ENCODE measurements at regions not wholly inside any gene's neighbourhood (a gene's known extent, or its start where the extent isn't known, plus 50 kb on each side); places are given as distances from the start of the nearest gene placed in this dataset.
"Not testable (repeated sequence)": the region's sequence is repeated elsewhere in the genome, so short reads cannot be mapped to it uniquely, and the experiment has no call there.

- no peak overlapping the region for H3K4me2 ChIP-seq (ENCODE audit: low read length)
- TF ChIP-seq, protein P1, sequence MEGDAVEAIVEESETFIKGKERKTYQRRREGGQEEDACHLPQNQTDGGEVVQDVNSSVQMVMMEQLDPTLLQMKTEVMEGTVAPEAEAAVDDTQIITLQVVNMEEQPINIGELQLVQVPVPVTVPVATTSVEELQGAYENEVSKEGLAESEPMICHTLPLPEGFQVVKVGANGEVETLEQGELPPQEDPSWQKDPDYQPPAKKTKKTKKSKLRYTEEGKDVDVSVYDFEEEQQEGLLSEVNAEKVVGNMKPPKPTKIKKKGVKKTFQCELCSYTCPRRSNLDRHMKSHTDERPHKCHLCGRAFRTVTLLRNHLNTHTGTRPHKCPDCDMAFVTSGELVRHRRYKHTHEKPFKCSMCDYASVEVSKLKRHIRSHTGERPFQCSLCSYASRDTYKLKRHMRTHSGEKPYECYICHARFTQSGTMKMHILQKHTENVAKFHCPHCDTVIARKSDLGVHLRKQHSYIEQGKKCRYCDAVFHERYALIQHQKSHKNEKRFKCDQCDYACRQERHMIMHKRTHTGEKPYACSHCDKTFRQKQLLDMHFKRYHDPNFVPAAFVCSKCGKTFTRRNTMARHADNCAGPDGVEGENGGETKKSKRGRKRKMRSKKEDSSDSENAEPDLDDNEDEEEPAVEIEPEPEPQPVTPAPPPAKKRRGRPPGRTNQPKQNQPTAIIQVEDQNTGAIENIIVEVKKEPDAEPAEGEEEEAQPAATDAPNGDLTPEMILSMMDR (IDR thresholded peaks at IDR 0.05; ENCODE audit: low read depth, low read length) = no peak
- no peaks in the 10 kb centered on the region for H3K27me3 ChIP-seq (ENCODE audit: low read depth, low read length)
- H3K79me2 ChIP-seq (ENCODE audit: low read length) = no peaks in the 10 kb centered on the region
- no peaks in the 10 kb centered on the region for H3K36me3 ChIP-seq (replicated peaks; ENCODE audit: low read depth, low read length)
- H4K20me1 ChIP-seq (ENCODE audit: insufficient read depth, low read length) = no peaks in the 10 kb centered on the region
- no peaks in the 10 kb centered on the region for H3K4me1 ChIP-seq (ENCODE audit: low read length)
- H2AFZ ChIP-seq (ENCODE audit: low read depth, low read length) = no peak overlapping the region
- no peak overlapping the region for H3K9ac ChIP-seq (ENCODE audit: low read length)
- no peak overlapping the region for H3K27ac ChIP-seq (ENCODE audit: low read length)
- H3K9me3 ChIP-seq (ENCODE audit: insufficient read depth, low read length) = 0 out of 2 replicates have a peak, but pooled peaks cover 4% of the 10 kb centered on the region
- no peak overlapping the region for H3K4me3 ChIP-seq (ENCODE audit: low read length)
Measured at GRCh38 chr6:67687396-67687795, 947.7 kb upstream of the ADGRB3 start.

GRCh38 chr6:67686225-67686624 lies 948.9 kb upstream of the ADGRB3 start:
- not testable (repeated sequence) for H3K4me1 ChIP-seq (ENCODE audit: low read length); H3K4me2 ChIP-seq (ENCODE audit: low read length); H4K20me1 ChIP-seq (ENCODE audit: insufficient read depth, low read length); H3K27me3 ChIP-seq (ENCODE audit: low read depth, low read length); H2AFZ ChIP-seq (ENCODE audit: low read depth, low read length); H3K9ac ChIP-seq (ENCODE audit: low read length); H3K27ac ChIP-seq (ENCODE audit: low read length); H3K36me3 ChIP-seq (replicated peaks; ENCODE audit: low read depth, low read length); H3K79me2 ChIP-seq (ENCODE audit: low read length); H3K9me3 ChIP-seq (ENCODE audit: insufficient read depth, low read length); H3K4me3 ChIP-seq (ENCODE audit: low read length)

GRCh38 chr6:67683960-67684359 lies 951.1 kb upstream of the ADGRB3 start:
- Histone ChIP-seq H2AFZ (ENCODE audit: low read depth, low read length) (no peak overlapping the region), H3K9ac (ENCODE audit: low read length) (no peak overlapping the region), H3K4me3 (ENCODE audit: low read length) (no peak overlapping the region), H3K79me2 (ENCODE audit: low read length) (no peaks in the 10 kb centered on the region), H3K27me3 (ENCODE audit: low read depth, low read length) (no peaks in the 10 kb centered on the region), H3K27ac (ENCODE audit: low read length) (no peak overlapping the region), H3K4me1 (ENCODE audit: low read length) (no peaks in the 10 kb centered on the region), H3K36me3 (replicated peaks; ENCODE audit: low read depth, low read length) (no peaks in the 10 kb centered on the region), H4K20me1 (ENCODE audit: insufficient read depth, low read length) (no peaks in the 10 kb centered on the region), H3K9me3 (ENCODE audit: insufficient read depth, low read length) (0 out of 2 replicates have a peak, but pooled peaks cover 4% of the 10 kb centered on the region), H3K4me2 (ENCODE audit: low read length) (no peak overlapping the region)
- TF ChIP-seq EZH2phosphoT487 (IDR thresholded peaks at IDR 0.05; ENCODE audit: low read depth) = no peak
- TF ChIP-seq, protein P1 (IDR thresholded peaks at IDR 0.05; ENCODE audit: low read depth, low read length) = no peak

DNA sequence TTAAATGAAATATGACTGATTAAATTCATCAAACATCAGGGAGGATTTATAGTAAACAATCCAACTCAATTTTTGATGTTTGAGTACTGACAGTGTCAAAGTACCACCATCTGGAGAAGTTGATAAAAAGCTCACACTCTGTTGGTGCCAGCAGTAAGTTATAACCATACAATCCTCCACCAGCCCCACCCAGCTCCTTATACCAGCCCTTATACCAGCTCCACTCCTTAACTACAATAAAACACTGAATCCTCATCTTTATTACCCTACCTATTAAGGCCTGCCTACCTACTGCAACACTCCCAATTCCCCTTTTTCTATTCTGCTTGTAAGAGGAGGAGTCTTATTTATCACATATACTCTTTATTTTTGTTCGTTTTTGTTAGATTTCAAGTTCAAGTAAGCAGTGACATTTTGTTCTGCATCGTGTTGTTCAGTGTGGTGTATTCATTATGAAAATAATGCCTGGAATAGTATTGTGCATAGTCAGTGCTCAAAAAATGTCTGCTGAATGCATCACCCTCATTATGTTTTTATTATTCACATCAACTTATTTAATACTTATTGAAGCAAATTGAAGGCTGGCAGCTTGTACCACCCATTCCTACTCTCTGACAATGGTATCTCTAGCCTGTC lies 954.7 kb upstream of the ADGRB3 start:
- Histone ChIP-seq H3K4me2 (ENCODE audit: low read length) (no peak overlapping the region), H4K20me1 (ENCODE audit: insufficient read depth, low read length) (no peaks in the 10 kb centered on the region), H3K4me1 (ENCODE audit: low read length) (no peaks in the 10 kb centered on the region), H3K9ac (ENCODE audit: low read length) (no peak overlapping the region), H2AFZ (ENCODE audit: low read depth, low read length) (no peak overlapping the region; the same call in 1 of the 2 replicates), H3K36me3 (replicated peaks; ENCODE audit: low read depth, low read length) (no peaks in the 10 kb centered on the region), H3K27me3 (ENCODE audit: low read depth, low read length) (no peaks in the 10 kb centered on the region), H3K9me3 (ENCODE audit: insufficient read depth, low read length) (no peaks in the 10 kb centered on the region), H3K4me3 (ENCODE audit: low read length) (no peak overlapping the region), H3K27ac (ENCODE audit: low read length) (no peak overlapping the region), H3K79me2 (ENCODE audit: low read length) (no peaks in the 10 kb centered on the region)
- TF ChIP-seq, protein P1 (IDR thresholded peaks at IDR 0.05; ENCODE audit: low read depth, low read length) = no peak
- no peak for TF ChIP-seq EZH2phosphoT487 (IDR thresholded peaks at IDR 0.05; ENCODE audit: low read depth)
